Vagina (tissue), 2 donors: ENCODE measurements at regions not wholly inside any gene's neighbourhood (a gene's known extent, or its start where the extent isn't known, plus 50 kb on each side); places are given as distances from the start of the nearest gene placed in this dataset.
A peak's percentile ranks its signal among the peaks of the same experiment; 100 is the strongest.

Experiments
- DNase-seq, 2 donors: peaks; one replicate each; pipeline ENCODE4 v3.0.0-alpha.2; 2017; ENCODE audit errors: extremely low spot score in 2 of 2
- H3K27ac ChIP-seq: fragments of 200-600 bp; sonication (generic); one replicate; pipeline ENCODE4 v1.5.1; 2019
- H3K27me3 ChIP-seq: fragments of 200-600 bp; sonication (generic); one replicate; pipeline ENCODE4 v1.5.1; 2019
- H3K36me3 ChIP-seq, 2 donors: fragments of 200-600 bp; sonication (generic); one replicate each; pipeline ENCODE4 v1.5.1; 2017 to 2019
- H3K4me1 ChIP-seq: fragments of 200-600 bp; sonication (generic); one replicate; pipeline ENCODE4 v1.5.1; 2019
- H3K4me3 ChIP-seq, 2 donors: fragments of 200-600 bp; sonication (generic); 1 replicate in 1 of 2; 2 replicates in 1 of 2; pipeline ENCODE4 v1.5.1; 2016 to 2019
- H3K9me3 ChIP-seq: fragments of 200-600 bp; sonication (generic); one replicate; pipeline ENCODE4 v1.5.1; 2019
- CTCF ChIP-seq, 3 experiments: fragments of 450-650 bp in 2 of 3; fragments of 200-600 bp in 1 of 3; sonication (generic) in 1 of 3; IDR thresholded peaks; one replicate each; pipeline ENCODE4 v1.5.1; 2017 to 2019; ENCODE audit warnings: antibody characterized with exemption in 3 of 3, mild to moderate bottlenecking in 2 of 3, moderate library complexity in 2 of 3
- POLR2A ChIP-seq, 2 donors: fragments of 450-650 bp; IDR thresholded peaks; one replicate each; pipeline ENCODE4 v1.6.1; 2017; ENCODE audit warnings: antibody characterized with exemption in 2 of 2, mild to moderate bottlenecking in 2 of 2, moderate library complexity in 2 of 2
- POLR2AphosphoS5 ChIP-seq, 2 donors: sonication (generic); formaldehyde crosslinking; IDR thresholded peaks; one replicate each; pipeline ENCODE4 v1.9.0; 2017; ENCODE audit warnings: antibody characterized with exemption in 2 of 2, mild to moderate bottlenecking in 2 of 2, low read depth in 1 of 2; ENCODE audit not compliant: insufficient read depth in 1 of 2
- intact Hi-C: fragments of 100-400 bp; cut with DNase I; formaldehyde crosslinking; loops from one replicate; pipeline ENCODE4 v1.15.1; 2023

- no peaks in the 10 kb centered on the region for H3K27me3 ChIP-seq
- no peaks in the 10 kb centered on the region for H3K9me3 ChIP-seq
- no peaks in the 10 kb centered on the region for H3K4me1 ChIP-seq
- no peak overlapping the region for H3K27ac ChIP-seq
- no peak overlapping the region for H3K4me3 ChIP-seq
- TF ChIP-seq POLR2AphosphoS5 (IDR thresholded peaks at IDR 0.05; ENCODE audit: insufficient read depth in 1 of 2, low read depth in 1 of 2) = no peak
- TF ChIP-seq POLR2A (IDR thresholded peaks at IDR 0.05) = no peak
- TF ChIP-seq CTCF (IDR thresholded peaks at IDR 0.05) = no peak
- DNase-seq = peak; percentile 25 to 44
- no peaks in the 10 kb centered on the region for H3K36me3 ChIP-seq
- intact Hi-C loops = no loop called here
Measured at GRCh38 chrX:40325161-40325560, 227.4 kb upstream of the BCOR start.

GRCh38 chrX:40323977-40324376, 226.2 kb upstream of the BCOR start:
- H3K9me3 ChIP-seq = no peaks in the 10 kb centered on the region
- intact Hi-C loops = no loop called here
- H3K27me3 ChIP-seq = no peaks in the 10 kb centered on the region
- TF ChIP-seq POLR2AphosphoS5 (IDR thresholded peaks at IDR 0.05; ENCODE audit: insufficient read depth in 1 of 2, low read depth in 1 of 2) (no peak), CTCF (IDR thresholded peaks at IDR 0.05) (no peak)
- no peak overlapping the region for H3K4me3 ChIP-seq
- H3K36me3 ChIP-seq = no peaks in the 10 kb centered on the region
- DNase-seq = peak; percentile 25 to 74
- no peak overlapping the region for H3K27ac ChIP-seq
- H3K4me1 ChIP-seq = no peaks in the 10 kb centered on the region

- H3K27ac ChIP-seq = no peak overlapping the region
- no peaks in the 10 kb centered on the region for H3K4me1 ChIP-seq
- H3K27me3 ChIP-seq = no peaks in the 10 kb centered on the region
- H3K9me3 ChIP-seq = peaks cover 7% of the 10 kb centered on the region
- no peaks in the 10 kb centered on the region for H3K36me3 ChIP-seq
- no peak overlapping the region for H3K4me3 ChIP-seq
- intact Hi-C loops = no loop called here
- DNase-seq = no peak
- no peak for TF ChIP-seq CTCF (IDR thresholded peaks at IDR 0.05)
- no peak for TF ChIP-seq POLR2AphosphoS5 (IDR thresholded peaks at IDR 0.05; ENCODE audit: insufficient read depth in 1 of 2, low read depth in 1 of 2)
- no peak for TF ChIP-seq POLR2A (IDR thresholded peaks at IDR 0.05)
Measured at GRCh38 chrX:40320819-40321218, 223.1 kb upstream of the BCOR start.

GRCh38 chrX:40318801-40319200, 221.0 kb upstream of the BCOR start:
- intact Hi-C loops = no loop called here
- Histone ChIP-seq H3K9me3 (peaks cover 7% of the 10 kb centered on the region), H3K36me3 (no peaks in the 10 kb centered on the region), H3K27me3 (no peaks in the 10 kb centered on the region), H3K4me3 (no peak overlapping the region), H3K27ac (no peak overlapping the region), H3K4me1 (no peaks in the 10 kb centered on the region)
- no peak for TF ChIP-seq POLR2AphosphoS5 (IDR thresholded peaks at IDR 0.05; ENCODE audit: insufficient read depth in 1 of 2, low read depth in 1 of 2)
- no peak for TF ChIP-seq POLR2A (IDR thresholded peaks at IDR 0.05)
- no peak for TF ChIP-seq CTCF (IDR thresholded peaks at IDR 0.05)
- no peak for DNase-seq

GRCh38 chrX:40318076-40318475, 220.3 kb upstream of the BCOR start:
- peaks cover 7% of the 10 kb centered on the region for H3K9me3 ChIP-seq
- H3K27me3 ChIP-seq = no peaks in the 10 kb centered on the region
- H3K4me1 ChIP-seq = no peaks in the 10 kb centered on the region
- no peak for TF ChIP-seq POLR2AphosphoS5 (IDR thresholded peaks at IDR 0.05; ENCODE audit: insufficient read depth in 1 of 2, low read depth in 1 of 2)
- no peak for TF ChIP-seq CTCF (IDR thresholded peaks at IDR 0.05)
- no peak for TF ChIP-seq POLR2A (IDR thresholded peaks at IDR 0.05)
- DNase-seq = no peak
- no peak overlapping the region for H3K27ac ChIP-seq
- intact Hi-C loops = no loop called here
- no peak overlapping the region for H3K4me3 ChIP-seq
- no peaks in the 10 kb centered on the region for H3K36me3 ChIP-seq
